Superior temporal gyrus (tissue), 1 donor: ENCODE measurements at regions not wholly inside any gene's neighbourhood (a gene's known extent, or its start where the extent isn't known, plus 50 kb on each side); places are given as distances from the start of the nearest gene placed in this dataset.
"Not testable (repeated sequence)": the region's sequence is repeated elsewhere in the genome, so short reads cannot be mapped to it uniquely, and the experiment has no call there.

ENCODE experiments used
- DNase-seq: peaks from one replicate; pipeline ENCODE4 v3.0.0-alpha.2; 2016; ENCODE audit errors: extremely low spot score

DNA sequence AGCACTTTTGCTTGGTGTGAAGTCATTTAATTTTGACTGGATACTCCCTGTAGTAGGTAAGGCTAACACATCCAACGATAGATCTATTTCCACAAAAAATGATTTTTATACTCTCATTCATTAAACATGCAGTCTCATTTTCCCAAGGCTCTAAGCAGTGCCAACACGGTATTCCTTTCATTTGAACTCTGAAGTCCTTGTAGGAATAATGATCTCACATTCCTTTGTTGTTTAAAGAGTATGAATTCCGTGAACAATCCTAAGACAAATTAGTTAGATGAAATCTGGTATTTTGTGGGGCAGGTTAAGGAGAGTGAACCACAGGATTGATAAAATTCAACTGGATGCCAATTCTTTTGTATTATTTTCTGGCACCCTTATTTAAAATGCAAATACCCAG, 66.6 kb downstream of the LACC1 start:
- no peak for DNase-seq

DNA sequence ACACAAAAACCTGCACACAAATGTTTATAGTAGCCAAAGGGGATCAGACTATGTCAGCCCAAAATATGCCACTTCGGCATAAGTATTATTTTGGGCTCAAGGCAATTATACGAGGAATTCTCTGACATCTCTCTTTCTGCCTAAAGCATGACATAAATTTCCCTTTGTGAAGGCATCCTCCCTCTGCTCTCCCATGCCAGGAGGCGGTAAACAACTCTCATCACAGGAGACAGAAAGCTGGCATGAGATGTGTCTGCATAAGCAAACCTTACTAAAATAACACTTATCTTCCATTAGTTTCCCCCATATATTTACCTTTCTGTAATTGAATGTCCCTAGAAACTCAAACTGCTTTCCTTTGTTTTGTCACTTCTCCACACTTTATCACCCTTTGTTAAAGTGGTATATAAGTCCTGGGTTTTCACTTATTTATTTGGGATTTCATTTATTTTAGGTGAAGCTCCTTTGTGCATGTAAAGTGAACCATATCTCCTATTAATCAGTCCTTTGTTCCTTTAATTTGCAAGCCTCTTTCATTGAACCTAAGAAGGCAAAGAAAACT, 68.3 kb downstream of the LACC1 start:
- no peak for DNase-seq

DNA sequence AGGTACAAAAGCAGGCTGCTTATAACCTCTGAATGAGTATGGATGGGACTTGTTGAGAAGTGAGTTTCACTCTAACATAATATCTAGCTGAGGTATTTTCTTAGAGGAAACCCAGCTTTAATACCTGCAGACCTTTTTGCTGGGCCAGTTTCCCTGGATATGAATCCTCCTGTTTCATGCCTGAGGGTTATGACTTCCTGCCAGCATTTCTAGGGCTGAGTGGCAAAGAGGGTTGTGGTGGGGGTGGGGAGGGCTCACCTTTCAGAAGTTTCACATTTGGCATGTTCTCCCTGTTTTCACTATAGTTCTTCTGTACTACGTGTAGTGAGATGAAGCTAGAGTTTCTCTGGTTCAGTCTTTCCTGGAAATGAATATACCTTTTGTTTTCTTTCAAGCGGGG, 73.7 kb downstream of the LACC1 start:
- DNase-seq, result no peak

DNA sequence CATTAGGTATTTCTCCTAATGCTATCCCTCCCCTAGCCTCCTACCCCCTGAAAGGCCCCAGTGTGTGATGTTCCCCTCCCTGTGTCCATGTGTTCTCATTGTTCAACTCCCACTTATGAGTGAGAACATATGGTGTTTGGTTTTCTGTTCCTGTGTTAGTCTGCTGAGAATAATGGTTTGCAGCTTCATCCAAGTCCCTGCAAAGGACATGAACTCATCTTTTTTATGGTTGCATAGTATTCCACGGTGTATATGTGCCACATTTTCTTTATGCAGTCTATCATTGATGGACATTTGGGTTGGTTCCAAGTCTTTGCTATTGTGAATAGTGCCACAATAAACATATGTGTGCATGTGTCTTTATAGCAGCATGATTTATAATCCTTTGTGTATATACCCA, 77.3 kb downstream of the LACC1 start:
- not testable (repeated sequence) for DNase-seq

DNA sequence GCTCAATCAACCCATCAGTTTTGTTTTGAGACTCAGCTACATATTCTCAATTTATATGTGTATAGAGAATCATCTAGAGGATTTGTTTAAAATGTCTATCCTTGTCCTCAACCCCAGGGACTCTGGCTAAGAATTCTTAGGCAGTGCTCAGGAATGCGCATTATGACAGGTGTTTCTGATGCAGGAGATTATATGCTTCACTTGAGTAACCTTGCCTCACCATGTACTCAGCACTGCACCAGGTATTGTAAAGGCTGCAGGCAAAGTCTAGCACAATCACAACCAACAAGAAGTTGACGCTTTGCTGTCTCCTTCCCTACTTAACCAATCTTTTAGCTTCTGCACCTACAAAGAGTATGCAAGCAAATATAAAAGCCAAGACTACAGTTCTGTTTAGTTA, 79.6 kb downstream of the LACC1 start:
- DNase-seq, result no peak

DNA sequence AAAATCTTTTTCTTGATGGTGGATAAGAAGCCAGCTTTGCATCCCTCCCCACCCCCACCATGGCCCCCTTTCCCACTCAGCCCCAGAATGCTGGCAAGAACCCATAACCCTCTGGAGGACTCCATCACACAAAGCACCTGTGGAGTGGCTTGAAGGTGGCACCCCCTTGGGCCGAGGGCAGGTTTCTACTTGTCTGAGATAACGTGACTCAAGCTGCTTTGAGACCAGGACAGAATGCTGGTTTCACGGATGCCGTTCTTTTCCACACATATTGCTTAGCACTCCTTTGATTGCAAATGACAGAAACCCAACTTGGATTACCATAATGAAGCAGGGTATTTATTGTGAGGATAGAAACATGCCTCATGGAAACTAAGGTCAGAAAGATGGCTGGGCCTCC, 82.2 kb downstream of the LACC1 start:
- DNase-seq, result no peak

DNA sequence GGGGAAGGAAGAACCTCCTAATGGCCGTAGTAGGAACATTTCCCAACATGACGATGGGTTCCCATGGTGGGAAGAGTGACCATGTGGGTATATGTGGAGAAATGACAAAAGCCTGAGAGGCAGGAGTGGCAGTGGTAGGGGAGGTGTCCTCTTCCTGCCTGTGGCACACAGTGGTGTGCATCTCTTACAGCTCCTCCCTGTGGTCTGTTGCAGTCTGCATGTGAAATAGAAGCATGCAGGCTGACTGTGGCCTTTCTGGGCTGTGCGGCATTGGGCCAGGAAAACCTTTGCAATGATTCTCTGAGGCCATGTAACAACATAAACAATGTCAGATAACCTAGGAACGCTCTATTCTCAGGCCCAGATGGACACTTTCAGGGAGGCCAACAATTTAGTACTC, 84.0 kb downstream of the LACC1 start:
- no peak for DNase-seq

DNA sequence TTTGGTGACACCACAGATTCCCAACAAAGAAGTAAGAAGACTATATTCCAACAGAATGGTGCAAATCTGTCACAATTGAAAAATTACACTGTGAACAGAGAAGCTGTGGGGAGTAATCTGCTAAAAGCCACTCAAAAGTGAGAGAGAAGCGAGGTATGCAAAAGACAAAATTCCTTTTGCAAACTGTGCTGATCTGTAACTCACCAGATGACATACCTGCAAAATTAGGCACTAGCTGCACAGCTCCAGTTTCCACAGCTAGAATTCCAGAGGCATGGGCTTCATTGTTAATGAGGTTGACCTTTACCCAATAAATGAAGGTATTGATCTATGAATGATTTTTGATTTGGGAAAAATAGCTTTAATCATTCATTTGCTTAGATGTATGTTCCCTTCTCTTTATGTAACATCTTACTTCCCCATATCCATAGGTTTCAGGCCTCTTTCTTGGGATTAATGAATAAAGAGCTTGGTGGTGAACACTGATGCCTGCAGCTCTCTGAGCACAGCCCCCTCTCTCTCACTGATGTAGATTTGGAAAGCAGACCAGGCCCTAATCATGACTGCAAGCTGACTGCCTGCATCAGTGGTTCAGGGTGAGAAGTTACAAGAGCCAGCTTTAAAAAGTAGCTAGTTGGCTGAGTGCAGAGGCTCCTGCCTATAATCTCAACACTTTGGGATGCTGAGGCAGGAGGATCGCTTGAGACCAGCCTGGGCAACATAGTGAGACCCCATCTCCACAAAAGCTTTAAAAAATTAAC, 85.2 kb downstream of the LACC1 start:
- DNase-seq, result no peak

DNA sequence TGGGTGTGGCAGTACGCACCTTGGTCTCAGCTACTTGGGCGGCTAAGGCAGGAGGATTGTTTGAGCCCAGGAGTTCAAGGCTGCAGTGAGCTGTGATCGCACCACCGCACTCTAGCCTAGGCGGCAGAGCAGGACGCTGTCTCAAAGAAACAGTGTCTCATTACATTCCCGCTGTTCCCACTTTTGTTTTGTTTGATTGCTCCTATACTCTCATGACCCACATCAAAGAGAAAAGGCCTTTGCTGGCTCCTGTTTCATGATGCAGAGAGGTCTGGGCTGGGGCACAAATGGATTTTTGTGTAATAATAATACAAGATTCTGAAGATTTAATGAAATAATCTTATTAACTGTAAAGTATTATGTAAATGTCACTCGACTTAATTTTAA, 85.7 kb downstream of the LACC1 start:
- no peak for DNase-seq

DNA sequence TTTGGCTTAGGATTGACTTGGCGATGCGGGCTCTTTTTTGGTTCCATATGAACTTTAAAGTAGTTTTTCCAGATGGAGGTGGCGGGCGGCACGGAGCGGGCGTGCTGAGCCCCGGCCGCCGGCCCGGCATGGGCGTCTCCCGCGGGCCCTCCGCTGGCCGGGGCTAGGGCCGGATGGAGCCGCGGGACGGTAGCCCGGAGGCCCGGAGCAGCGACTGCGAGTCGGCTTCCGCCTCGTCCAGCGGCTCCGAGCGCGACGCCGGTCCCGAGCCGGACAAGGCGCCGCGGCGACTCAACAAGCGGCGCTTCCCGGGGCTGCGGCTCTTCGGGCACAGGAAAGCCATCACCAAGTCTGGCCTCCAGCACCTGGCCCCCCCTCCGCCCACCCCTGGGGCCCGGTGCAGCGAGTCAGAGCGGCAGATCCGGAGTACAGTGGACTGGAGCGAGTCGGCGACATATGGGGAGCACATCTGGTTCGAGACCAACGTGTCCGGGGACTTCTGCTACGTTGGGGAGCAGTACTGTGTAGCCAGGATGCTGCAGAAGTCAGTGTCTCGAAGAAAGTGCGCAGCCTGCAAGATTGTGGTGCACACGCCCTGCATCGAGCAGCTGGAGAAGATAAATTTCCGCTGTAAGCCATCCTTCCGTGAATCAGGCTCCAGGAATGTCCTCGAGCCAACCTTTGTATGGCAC, 88.7 kb downstream of the LACC1 start:
- not testable (repeated sequence) for DNase-seq

DNA sequence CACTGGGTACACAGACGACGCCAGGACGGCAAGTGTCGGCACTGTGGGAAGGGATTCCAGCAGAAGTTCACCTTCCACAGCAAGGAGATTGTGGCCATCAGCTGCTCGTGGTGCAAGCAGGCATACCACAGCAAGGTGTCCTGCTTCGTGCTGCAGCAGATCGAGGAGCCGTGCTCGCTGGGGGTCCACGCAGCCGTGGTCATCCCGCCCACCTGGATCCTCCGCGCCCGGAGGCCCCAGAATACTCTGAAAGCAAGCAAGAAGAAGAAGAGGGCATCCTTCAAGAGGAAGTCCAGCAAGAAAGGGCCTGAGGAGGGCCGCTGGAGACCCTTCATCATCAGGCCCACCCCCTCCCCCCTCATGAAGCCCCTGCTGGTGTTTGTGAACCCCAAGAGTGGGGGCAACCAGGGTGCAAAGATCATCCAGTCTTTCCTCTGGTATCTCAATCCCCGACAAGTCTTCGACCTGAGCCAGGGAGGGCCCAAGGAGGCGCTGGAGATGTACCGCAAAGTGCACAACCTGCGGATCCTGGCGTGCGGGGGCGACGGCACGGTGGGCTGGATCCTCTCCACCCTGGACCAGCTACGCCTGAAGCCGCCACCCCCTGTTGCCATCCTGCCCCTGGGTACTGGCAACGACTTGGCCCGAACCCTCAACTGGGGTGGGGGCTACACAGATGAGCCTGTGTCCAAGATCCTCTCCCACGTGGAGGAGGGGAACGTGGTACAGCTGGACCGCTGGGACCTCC, 89.4 kb downstream of the LACC1 start:
- not testable (repeated sequence) for DNase-seq

DNA sequence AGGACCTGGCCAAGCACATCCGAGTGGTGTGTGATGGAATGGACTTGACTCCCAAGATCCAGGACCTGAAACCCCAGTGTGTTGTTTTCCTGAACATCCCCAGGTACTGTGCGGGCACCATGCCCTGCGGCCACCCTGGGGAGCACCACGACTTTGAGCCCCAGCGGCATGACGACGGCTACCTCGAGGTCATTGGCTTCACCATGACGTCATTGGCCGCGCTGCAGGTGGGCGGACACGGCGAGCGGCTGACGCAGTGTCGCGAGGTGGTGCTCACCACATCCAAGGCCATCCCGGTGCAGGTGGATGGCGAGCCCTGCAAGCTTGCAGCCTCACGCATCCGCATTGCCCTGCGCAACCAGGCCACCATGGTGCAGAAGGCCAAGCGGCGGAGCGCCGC, 90.2 kb downstream of the LACC1 start:
- not testable (repeated sequence) for DNase-seq

DNA sequence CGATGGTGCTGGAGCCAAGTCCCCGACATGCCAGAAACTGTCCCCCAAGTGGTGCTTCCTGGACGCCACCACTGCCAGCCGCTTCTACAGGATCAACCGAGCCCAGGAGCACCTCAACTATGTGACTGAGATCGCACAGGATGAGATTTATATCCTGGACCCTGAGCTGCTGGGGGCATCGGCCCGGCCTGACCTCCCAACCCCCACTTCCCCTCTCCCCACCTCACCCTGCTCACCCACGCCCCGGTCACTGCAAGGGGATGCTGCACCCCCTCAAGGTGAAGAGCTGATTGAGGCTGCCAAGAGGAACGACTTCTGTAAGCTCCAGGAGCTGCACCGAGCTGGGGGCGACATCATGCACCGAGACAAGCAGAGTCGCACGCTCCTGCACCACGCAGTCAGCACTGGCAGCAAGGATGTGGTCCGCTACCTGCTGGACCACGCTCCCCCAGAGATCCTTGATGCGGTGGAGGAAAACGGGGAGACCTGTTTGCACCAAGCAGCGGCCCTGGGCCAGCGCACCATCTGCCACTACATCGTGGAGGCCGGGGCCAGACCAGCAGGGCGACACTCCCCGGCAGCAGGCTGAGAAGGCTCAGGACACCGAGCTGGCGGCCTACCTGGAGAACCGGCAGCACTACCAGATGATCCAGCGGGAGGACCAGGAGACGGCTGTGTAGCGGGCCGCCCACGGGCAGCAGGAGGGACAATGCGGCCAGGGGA, 91.0 kb downstream of the LACC1 start:
- DNase-seq, result not testable (repeated sequence)

DNA sequence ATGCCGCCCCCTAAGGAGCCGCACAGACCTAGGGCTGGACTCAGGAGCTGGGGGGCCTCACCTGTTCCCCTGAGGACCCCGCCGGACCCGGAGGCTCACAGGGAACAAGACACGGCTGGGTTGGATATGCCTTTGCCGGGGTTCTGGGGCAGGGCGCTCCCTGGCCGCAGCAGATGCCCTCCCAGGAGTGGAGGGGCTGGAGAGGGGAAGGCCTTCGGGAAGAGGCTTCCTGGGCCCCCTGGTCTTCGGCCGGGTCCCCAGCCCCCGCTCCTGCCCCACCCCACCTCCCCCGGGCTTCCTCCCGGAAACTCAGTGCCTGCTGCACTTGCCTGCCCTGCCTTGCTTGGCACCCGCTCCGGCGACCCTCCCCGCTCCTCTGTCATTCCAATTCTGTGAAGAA, 91.6 kb downstream of the LACC1 start:
- DNase-seq, result not testable (repeated sequence)

DNA sequence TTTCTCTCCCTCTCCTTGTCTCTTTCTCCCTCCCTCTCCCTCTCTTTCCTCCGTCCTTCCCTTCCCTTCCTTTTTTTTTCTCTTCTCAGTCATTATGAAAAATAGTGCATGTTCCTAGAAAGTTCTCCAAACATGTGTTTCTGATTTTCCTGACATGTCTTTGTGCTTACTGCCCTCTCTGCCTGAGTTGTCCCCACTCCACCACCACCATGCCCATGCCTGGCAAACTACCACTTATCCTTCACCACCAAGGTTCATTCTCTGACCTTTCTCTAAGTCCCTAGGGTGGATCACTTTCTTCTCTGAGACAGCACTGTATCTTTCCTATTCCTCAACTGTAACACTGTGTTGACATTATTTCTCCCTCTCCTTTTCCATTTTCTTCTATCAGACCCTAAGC, 98.2 kb downstream of the LACC1 start:
- no peak for DNase-seq

DNA sequence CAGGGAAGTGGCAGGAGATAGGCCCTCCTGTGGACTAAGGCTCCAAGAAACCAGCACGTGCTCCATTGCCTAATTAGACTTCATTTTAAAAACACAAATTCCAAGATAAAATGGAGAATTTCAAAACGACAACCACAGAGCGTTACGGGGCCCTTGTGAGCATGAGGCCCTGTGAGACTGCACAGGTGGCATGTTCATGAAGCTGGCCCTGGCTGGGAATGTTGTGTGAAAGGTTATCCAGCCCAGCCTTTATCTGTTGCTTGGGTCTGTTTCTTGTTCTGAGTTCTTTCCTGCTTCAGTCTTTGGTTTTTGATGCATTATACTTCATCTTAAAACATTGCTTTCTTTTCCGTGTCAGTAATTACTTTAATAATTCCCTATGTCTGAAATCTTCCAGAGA, 99.0 kb downstream of the LACC1 start:
- no peak for DNase-seq

DNA sequence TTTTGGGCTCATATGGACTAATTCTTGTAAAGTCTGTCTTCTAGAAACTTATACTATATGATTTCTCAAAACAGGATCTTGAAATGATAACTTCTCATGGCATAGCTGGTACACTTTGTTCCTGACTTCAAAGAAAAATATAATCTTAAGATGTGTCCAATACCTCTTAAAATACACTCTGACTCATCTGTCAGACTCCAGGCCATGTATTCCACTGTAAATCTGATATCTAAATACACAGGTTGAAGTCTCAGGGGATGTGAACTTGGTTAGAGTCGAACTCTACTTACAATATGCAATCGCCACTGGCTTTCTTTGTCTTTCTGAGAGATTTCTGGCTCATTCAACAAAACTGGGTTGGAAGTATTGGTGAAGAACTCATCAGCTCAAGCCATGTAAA, 99.8 kb downstream of the LACC1 start:
- DNase-seq, result no peak

DNA sequence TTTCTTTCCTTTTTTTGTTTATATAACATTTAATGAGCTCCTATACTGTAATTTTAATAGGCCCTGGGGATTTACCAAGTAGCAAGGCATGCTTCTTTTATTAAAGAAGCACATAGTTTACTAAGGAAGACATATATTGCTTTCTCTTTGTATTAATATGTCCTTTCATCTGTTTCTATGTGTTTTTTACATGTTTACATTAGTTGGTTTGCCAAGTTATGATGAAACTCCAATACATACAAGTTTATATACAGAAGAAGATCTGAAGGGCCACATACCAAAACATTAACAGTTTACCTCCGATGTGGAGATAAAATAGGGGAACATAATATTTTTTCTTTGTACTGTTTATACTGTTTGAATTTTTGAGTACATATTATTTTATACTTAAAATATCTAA, 100.9 kb downstream of the LACC1 start:
- DNase-seq, result no peak

DNA sequence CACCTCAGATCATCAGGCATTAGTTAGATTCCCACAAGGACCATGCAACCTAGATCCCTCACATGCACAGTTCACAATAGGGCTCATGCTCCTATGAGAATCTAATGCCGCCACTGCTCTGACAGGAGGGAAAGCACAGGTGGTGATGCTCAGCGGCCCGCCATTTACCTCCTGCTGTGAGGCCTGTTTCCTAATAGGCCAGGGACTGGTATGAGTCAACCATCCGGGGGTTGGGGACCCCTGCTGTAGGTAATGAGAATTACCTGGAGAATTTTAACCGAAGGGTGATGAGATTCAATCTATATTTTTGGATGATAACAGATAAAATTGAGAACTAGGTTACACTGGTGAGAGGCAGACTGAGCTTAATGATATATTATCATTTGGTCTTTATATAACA, 101.4 kb downstream of the LACC1 start:
- no peak for DNase-seq

DNA sequence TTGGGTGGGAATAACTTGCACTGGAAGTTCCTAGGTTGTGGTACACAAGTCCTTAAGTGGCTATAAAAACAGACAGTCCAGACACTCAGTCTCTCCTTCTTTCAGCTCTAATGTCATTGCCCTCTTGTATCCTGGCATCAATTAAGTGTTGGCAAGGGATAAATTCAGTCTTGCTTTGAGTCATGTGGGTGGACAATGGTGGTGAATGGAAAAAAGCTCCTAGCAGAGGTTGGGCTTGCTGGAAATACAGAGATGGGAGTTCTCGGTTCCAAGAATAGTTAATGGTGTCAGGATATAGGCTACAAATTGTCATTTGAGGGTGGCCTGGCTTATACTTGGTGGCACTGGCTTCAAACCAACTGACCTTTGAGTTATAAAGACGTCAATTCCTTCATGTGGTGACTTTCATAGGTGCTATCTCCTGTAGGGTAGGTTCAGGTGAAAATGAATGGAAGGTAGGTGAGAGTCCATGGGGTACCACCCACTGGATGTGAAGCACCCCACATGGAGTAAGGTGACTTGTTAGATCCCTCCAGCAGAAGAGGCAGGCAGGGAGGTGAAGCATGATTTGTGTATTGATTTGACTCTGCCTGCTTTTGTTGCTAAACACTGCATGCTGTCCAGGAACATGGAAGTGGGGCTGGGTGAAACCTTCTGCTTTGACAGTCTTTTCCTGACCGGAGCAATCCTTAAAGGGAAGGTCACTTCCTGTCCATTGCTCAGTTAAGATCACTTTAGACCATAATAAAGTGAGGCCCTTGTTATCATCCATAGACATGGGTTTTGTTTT, 102.0 kb downstream of the LACC1 start:
- DNase-seq, result no peak

DNA sequence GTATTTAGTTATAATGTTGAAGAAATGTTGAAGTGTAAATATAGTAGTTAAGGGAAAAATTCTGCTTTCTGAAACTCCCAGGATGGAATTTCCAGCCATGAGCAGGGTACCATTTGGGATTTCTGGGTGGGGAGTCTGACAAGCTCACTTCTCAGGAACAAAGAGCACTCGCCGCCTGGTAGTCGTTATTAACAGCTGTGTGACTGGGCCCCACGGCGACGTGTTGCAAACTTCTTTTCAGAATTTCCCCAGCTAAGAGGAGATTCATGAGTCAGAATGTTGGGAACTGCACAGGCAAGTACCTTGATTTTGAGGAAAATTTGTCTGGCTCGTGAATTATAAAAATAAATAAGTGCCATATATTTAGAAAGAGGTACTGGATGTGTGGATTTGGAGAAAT, 103.7 kb downstream of the LACC1 start:
- no peak for DNase-seq
